OCI-LY1 (cell line): ENCODE measurements at regions not wholly inside any gene's neighbourhood (a gene's known extent, or its start where the extent isn't known, plus 50 kb on each side); places are given as distances from the start of the nearest gene placed in this dataset.

Experiments used
- EZH2 ChIP-seq: fragments of 200-600 bp; sonication (generic), shearing (Covaris generic); IDR thresholded peaks from 2 replicates; pipeline ENCODE4 v1.8.0; 2017; ENCODE audit warnings: borderline replicate concordance, mixed run types, mild to moderate bottlenecking, antibody characterized with exemption, low read length, moderate library complexity, mixed read lengths
- TF ChIP-seq, protein P1 (sequence below): fragments of 200-600 bp; sonication (generic), shearing (Covaris generic); IDR thresholded peaks from 2 replicates; pipeline ENCODE4 v1.5.1; 2017; ENCODE audit warnings: mild to moderate bottlenecking, antibody characterized with exemption, low read length, moderate library complexity, mixed read lengths

- TF ChIP-seq, protein P1, sequence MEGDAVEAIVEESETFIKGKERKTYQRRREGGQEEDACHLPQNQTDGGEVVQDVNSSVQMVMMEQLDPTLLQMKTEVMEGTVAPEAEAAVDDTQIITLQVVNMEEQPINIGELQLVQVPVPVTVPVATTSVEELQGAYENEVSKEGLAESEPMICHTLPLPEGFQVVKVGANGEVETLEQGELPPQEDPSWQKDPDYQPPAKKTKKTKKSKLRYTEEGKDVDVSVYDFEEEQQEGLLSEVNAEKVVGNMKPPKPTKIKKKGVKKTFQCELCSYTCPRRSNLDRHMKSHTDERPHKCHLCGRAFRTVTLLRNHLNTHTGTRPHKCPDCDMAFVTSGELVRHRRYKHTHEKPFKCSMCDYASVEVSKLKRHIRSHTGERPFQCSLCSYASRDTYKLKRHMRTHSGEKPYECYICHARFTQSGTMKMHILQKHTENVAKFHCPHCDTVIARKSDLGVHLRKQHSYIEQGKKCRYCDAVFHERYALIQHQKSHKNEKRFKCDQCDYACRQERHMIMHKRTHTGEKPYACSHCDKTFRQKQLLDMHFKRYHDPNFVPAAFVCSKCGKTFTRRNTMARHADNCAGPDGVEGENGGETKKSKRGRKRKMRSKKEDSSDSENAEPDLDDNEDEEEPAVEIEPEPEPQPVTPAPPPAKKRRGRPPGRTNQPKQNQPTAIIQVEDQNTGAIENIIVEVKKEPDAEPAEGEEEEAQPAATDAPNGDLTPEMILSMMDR: no peak
- TF ChIP-seq EZH2: no peak
Observed at GRCh38 chr9:84111726-84112125, 131.1 kb downstream of the RMI1 start.
